ENCODE measurements at regions not wholly inside any gene's neighbourhood (a gene's known extent, or its start where the extent isn't known, plus 50 kb on each side); places are given as distances from the start of the nearest gene placed in this dataset.

DNA sequence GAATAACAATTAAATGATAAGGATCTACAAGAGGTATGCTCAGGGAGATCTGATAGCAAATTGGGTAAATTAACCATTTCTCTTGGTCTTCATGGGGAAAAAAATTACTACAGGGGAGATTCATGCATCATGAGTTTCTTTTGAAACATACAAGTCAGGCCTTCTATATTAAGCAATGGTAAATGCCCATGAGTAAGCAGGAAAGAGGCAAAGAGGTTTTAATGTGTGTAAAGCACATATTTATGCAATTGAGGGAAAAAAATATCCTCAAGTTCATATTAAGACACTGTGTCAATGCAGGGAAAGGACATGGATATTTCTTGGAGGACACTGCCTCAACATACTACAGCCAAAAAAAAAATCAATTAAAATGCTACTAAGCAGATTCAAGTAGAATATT is 73.4 kb upstream of the NR4A3 start:
- TF ChIP-seq EZH2 (IDR thresholded peaks at IDR 0.05; ENCODE audit: insufficient read depth, poor library complexity, severe bottlenecking) (no peak), EZH2phosphoT487 (IDR thresholded peaks at IDR 0.05; ENCODE audit: insufficient read depth, low read depth) (no peak)
